NCI-H187 (cell line): ENCODE measurements at regions not wholly inside any gene's neighbourhood (a gene's known extent, or its start where the extent isn't known, plus 50 kb on each side); places are given as distances from the start of the nearest gene placed in this dataset.

Source experiments
- DNase-seq, 2 experiments: peaks; one replicate each; lab custom pipeline; 2025; lab: John Stamatoyannopoulos, UW

DNA sequence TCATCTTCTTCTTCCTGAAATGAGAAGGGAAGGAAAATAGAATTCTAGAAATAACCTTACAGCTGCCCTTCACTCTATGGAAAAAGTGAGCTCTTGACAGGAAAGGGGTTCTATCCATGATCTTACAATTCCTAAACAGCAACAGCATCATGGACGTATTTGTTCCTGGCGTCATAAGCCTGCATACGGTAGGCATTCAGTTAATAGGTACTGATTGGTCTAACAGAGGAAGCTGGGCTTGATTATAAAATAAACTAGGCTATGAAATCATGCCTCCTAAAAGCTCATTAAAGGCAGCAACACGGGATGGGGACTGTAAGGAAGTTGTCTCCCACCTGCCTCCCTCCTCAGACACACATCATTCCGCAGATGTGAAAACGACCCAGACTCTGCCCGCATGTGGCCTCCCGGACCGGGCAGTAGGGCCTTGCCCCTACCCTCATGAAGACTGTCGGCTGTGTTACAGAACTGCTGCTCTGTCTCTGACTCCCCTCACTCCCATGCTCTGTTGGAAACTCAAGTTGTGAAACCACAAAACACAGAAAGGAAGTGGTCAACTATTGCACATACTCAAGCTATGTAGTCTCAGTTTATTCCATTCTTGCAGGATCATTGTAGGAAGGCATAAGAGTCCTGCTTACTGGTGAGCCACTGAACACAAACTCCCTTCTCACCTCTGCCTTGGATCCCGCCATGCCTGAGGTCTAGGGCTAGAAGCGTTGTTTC, 129.8 kb downstream of the DLEU7 start:
- no peak for DNase-seq

DNA sequence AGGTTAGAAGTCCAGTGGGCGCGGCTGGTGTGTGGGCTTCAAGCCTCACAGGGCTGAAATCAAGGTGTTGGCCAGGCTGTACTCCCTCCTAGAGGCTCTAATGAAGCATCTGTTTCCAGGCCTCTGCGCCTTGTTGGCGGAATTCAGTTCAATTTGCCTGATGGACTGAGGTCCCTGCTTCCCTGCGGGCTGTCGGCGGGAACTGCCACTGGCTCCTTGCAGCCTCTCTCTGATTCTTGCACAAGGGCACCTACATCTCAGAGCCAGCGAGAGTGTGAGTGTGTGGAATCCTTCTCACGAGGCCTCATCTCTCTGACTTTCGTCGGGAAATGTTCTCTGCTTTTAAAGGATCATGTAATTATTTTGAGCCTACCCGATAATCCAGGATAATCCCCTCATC, 128.6 kb downstream of the DLEU7 start:
- no peak for DNase-seq

DNA sequence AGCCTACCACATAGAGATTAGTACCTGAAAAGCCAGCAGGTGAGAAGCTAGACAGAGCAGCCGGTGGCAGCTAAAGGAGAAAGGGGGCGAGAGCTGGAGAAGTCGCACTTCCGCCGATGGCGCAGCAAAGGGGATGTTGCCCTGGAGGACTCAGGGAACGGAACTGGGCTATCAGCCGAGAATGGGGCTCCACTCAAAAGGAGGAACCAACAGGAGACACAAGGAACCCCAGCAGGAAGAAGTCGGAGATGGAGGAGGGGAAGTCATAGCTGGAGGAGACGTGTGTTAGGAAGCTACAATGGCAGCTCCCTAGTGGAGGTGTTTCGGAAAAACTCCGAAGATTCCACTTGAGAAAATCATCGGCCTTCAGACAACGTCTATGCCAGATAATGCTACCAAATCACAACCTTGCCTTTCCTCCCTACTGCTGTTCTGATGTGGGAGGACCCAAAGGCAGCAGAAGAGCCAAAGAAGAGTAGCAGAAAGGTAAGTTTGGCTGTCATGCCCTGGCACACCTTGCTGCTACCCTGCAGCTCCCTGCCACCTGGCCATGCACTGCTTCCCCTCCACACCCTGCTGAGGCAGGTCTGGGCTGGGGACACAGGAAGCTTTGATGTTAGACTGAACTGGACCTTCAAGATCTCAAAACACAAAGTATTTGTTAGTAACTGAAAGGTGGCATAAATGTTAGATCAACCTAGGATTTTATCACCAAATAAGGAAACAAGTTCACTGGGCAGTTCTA, 127.9 kb downstream of the DLEU7 start:
- no peak for DNase-seq

DNA sequence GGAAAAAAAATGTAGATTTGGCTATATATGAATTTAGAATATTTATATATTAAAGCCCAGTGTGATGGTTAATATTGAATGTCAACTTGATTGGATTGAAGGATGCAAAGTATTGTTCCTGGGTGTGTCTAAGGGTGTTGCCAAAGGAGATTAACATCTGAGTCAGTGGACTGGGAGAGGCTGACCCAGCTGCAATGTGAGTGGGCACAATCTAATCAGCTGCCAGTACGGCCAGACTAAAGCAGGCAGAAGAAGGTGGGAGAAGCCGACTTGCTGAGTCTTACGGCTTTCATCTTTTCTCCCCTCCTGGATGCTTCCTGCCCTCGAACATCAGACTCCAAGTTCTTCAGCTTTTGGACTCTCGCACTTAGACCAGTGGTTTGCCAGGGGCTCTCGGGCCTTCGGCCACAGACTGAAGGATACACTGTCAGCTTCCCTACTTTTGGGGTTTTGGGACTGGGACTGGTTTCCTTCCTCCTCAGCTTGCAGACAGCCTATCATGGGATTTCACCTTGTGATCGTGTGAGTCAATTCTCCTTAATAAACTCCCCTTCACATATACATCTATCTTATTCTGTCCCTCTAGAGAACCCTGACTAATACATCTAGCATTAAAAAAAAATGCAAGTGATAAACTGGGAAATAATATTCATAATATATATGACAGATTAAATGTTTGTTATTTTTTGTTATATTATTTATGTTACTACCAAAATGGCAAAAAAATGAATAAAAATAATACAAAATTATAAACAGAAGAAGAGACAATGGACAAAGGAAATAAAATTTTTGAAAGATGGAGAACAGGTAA, 122.4 kb downstream of the DLEU7 start:
- no peak for DNase-seq

DNA sequence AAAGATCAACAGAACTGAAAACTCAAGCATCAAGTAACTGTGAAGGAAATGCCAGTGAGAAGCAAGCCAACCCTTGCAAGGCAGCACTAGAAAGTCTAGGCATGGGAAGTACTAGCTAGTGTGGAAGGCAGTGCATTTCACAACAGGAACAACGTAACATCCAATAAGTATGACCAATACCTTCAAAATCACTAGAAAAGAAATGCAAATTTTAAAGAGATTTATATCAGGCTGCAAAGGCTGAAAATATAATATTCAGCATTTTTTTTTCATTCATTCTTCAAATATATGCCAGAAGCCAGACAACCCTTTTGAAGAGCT, 121.9 kb downstream of the DLEU7 start:
- no peak for DNase-seq

DNA sequence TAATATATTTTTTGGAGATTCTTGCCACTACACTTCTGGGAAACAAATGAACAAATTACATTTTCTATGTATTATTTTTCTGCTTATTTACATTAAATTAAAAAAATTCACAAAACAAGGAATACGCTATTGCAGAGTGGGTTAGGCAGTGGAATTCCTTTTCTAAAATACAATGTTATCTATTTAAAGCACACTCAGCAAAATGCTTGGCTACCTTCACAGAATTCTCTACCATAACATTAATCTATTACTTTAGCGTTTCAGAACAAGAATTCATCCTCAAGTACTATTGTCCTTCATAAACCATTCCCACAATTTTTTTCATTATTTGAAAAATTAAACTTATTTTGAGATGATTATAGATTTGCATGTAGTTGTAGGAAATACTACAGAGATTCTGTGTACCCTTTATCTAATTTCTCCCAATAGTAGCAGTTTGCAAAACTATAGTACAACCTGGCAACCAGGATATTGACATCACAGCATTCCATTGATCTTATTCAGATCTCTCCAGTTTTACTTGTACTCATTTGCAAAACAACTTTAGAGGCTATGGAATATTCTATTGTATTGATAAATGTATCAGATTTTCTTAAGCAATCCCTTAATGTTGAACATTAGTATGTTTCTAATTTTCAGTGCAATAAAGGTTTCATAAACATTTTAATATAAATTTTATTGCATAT, 120.9 kb downstream of the DLEU7 start:
- DNase-seq: no peak

DNA sequence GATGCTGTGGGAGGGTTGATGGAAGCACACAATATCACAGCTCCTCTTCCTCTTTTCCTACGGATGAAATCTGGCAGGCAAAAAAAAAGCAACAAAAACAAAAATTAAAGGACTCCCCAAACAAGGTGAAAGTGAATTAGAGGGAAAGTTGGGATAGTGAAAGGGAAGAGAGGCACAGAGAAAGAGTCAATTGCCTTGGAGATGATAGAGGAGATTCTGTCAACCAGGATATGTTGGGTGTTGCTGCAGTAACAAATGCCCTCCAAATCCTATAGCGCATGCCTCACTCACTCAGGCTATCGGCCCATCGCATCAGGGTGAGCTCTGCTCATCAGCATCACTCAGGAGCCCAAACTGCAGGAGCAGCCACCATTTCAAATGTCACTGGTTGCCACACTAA, 119.1 kb downstream of the DLEU7 start:
- DNase-seq: no peak

DNA sequence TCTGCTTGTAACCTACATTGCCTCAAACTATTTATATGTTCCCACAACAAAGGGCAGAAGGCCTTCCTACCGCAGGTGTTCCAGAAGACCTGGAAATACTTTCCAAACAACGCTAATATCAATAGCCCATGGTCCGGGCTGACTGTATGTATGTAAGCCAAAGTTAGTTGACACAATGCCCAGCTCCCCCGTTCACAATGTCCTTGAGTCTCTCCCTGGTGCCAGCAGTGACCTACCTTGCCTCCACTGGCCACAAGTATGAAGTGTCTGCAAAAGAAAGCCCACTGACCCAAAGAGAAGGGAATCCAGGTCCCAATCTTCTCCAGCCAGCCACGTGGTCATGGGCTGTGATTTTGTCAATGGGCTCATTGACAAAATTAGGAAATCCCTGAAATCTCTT, 118.6 kb downstream of the DLEU7 start:
- DNase-seq: no peak

DNA sequence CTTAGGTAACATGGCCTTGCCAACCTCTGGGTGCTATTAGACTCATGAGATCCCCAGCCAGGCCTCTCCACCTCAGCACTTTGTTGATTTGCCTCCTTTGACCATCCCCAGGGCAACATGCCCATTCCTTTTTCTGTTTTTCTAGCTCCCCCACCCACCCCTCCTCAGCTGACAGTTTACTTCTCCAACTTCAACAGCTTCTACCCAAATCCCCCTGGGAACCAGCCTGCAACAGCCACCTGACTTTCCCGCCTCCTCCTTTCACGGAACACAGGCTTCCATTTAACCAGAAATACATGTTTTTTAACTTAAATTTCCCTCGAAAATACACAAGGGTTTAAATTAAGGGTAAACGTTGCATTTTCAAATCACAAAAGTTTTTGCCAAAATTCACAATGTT, 117.3 kb downstream of the DLEU7 start:
- DNase-seq: no peak

DNA sequence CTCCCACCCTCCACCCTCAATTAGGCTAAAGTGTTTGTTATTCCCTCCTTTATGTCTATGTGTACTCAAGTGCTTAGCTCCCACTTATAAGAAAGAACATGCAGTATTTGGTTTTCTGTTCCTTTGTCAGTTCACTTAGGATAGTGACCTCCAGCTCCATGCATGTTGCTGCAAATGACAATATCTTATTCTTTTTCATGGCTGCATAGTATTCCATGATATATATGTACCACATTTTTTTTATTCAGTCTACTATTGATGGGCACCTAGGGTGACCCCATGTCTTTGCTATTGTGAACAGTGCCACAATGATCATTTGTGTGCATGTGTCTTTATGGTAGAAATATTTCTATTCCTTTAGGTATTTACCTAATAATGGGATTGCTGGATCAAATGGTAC, 114.3 kb downstream of the DLEU7 start:
- no peak for DNase-seq

DNA sequence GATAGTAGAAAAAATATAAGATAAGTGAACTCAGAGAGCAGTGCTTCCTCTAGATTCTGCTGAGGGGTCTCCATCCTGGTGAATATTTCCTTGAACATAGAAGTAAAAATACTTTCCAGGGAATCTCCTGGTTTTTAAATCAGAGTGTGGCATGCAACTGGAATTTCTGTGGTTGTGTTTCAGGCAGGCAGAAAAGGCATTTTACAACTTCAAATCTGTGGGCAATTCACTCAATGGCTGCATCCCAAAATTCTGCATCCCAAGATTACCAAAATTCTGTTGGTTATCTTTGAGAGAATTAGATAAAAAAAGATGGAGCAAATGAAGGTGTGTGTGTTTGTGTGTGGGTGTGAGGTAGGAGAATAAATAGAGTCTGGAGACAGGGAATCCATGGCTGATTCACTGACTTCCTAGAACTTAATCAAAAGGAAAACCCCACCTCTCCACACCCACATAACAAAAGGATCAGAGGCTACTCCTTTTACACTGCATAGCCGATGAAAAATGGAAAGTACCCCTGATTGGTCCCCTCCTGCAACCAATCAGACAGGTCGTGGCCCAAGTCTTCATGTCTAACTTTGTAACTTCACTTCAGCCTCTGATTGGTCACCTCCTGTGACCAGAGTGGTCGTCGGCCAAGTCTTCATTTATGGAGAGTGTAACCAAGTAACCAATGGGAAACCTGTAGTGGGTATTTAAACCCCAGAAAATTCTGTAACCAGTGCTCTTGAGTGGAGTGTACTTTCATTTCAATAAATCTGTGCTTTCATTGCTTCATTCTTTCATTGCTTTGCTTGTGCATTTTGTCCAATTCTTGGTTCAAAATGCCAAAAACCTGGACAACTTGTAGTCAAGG, 112.8 kb downstream of the DLEU7 start:
- DNase-seq: no peak

DNA sequence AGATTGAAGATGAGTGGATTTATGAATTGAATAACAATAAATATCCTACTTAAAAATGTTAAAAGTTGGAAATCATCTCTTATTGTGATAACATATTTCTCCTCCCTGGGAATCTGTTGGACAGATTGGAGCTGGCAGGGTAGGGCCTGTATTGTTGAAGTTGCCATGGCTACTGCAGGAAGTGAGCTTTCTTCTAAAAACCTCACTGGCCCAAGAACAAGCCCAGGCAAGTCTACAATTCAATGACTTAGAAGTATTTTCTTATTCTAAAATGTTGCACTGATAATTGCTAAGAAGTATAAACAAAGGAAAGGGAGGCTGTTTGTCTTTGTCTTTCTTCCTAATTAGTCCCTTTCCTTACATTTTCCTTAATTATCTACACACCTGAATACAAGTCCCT, 112.1 kb downstream of the DLEU7 start:
- DNase-seq: no peak

DNA sequence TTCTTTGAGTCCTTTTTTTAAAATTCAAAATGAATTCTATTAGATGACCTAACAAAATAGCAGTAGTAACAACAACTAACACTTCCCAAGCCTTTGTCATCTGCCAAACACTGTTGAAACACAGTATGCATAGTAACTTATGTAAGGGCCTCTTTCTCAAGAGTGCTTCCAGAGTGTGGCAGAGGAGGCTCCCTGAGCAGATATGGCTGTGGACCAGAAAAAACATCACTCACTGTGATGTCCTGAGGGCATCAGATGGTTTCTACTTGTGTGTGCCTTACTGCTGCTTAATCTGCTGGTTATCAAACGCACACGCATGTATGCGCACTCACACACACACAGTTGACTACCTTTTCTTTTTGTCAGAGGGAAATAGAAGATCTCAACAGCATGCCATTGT, 110.8 kb downstream of the DLEU7 start:
- peak; percentile 34 to 35 for DNase-seq

DNA sequence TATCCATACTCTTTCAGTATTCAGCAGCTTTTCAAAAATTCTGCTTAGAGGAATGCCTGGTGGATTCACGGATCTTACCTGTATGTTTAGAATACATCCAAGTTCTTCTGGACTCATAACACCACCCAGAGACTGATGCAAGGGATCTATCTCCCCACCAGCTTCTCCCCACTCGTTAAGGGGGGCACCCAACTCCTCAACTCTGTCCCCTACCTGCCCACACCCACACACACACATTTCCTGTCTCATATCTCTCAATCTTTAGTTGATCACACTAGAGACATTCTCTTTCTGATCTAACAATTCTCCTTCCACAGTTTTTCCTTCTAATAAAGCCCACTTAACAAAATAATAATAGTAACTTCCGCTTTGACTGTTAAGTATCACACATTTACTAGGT, 110.1 kb downstream of the DLEU7 start:
- no peak for DNase-seq

DNA sequence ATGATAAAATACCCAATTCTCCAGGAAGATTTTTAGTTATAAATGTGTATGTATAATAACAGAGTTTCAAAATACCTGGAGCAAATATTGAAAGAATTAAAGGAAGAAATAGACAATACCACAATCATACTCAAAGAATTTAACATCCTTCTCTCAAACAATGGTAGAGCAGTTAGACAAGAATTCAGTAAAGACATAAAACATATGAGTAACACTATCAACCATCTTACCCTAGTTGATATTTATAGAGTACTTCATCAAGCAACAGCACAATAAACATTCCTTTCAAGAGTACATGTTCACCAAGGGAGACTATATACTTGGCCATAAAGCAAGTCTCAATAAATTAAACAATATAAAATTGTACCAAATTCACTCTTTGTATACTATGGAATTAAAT, 108.4 kb downstream of the DLEU7 start:
- no peak for DNase-seq

DNA sequence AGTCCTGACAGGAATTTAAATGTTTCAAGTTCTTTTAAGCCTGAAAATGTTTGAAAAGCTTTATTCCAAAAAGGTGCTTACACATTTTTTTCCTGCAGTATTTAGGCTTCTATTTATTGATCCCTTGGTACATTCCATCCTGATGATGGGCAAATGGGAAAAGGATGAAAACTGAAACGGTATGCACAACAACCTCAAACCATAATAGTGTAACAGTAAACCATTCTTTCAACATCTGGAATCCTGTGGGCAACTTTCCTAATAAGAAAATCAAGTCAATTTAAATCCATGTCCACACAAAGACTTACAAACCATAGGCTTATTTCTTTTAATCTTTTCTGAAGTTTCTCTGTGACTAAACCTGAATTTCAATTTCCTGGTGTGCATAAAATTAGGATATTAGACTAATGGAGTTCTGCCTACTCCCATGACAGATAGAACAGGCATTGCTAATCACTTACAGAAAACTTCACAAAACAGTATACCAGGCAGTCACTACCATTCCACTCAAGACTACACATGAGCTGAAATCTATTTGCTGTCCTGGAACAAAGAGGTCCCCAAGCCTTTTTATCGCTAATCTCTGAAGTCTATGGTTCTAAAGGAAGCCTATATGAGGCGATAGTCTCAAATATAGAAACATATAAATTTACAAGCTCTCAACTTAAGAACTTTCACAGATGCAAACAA, 103.3 kb downstream of the DLEU7 start:
- no peak for DNase-seq

DNA sequence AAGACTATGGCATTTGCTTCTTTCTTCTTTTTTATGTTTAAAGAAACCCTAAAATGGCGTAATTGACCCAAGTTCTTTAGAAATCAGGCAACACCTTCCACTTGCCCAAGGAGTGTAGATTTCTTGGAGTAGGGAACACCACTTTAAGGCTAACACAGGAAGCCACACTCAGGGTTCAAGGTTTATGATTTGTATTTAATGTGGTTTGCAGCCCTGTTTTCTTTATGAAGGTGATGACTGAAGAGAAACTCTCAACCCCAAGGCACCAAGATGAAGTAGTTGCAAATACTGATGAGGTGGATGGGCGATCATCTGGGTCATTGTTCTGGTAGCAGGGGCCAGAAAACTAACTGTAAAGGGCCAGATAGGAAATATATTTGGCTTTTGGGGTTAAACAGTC, 101.1 kb downstream of the DLEU7 start:
- DNase-seq: no peak

DNA sequence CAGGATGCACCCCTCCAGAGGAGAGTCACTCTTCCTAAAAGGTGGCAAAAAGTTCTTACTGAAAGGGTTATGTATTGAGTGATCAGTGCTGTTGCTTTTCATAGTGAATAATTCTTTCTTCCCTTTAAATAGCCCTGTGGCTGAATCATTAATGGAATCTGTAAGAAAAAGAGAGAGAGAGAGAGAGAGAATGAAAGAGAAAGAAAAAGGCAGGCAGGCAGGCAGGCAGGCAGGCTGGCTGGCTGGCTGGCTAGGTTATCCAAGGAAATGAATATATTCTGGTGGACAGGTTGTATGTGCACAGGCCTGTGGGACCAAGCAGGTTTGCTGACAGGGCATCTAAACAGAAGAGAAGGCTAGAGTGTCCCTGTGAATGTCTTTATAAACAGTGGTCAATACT, 100.5 kb downstream of the DLEU7 start:
- no peak for DNase-seq

DNA sequence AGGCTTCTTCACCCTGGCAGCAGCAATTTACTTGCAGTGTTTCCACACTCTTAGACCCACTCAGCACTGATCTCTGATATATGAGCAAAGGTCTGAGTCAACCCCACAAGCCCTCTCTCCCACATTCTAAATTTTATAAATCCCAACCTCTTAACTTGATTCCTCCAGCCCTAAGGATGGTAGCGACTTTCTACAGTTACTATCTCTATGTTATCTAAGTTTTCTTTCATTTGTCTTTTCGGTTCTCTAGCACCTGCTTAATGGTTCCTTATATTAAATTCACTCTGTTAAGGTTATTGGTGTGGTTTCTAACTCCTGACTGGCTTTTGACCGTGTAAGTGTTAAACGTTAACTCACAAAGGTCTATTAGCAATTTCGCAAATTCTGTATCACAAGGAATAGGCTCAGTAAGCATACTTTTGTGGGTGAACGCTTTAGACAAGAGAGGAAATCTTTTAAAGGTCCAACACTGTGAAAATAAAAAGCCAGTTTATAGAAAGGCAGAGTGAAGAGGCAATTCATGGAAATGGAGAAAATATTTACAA, 99.3 kb downstream of the DLEU7 start:
- DNase-seq: no peak

DNA sequence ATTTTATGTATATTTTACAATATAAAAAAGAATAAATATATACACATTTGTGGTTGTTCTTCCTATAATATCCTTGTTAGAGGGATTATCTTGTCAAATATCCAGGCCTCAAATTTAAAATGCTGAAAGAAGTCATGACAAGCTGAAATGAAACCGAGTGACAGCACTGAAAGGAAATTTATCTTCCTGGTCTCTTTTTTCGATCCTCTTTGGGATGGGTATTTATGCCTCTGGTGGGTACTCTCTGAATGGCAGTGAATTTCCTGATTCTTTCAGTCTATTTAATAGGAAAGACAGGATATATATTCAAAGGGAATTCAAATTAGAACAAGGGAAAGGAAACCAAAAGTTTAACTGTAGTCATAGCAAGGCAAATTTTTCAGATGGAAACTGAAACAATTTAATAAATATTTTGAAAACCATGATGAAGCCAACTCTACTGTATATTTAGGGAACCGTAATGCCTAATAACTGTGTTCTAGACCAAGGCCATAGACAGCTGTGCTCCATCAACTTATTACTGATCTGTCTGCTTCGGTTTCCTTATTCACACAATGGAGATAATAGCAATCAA, 97.9 kb downstream of the DLEU7 start:
- DNase-seq: no peak
